Left cardiac atrium (tissue), 4 donors: ENCODE measurements at regions not wholly inside any gene's neighbourhood (a gene's known extent, or its start where the extent isn't known, plus 50 kb on each side); places are given as distances from the start of the nearest gene placed in this dataset.
"Not testable (repeated sequence)": the region's sequence is repeated elsewhere in the genome, so short reads cannot be mapped to it uniquely, and the experiment has no call there.

Source experiments
- ATAC-seq, 2 donors: fragments of 200-7000 bp; cut with Tn5 transposase; one replicate each; pipeline ENCODE4 v1.9.1; 2020; ENCODE audit warnings: mild to moderate bottlenecking in 2 of 2, moderate library complexity in 2 of 2
- DNase-seq: peaks from one replicate; pipeline ENCODE4 v3.0.0-alpha.2; 2020
- intact Hi-C, 2 donors: fragments of 100-400 bp; cut with DNase I; formaldehyde crosslinking; loops; one replicate each; pipeline versions ENCODE4 v1.14.1 to v1.15.1; 2022 to 2023
- donor health status: DM: no; HTN: yes; CAD: no.
- donor health status: DM: no; HTN: yes; CAD: no; lungs with severe emphysema.
- donor health status: DM: yes; HTN: yes; CAD: no.
- donor health status: Dilated cardiomyopathy.

DNA sequence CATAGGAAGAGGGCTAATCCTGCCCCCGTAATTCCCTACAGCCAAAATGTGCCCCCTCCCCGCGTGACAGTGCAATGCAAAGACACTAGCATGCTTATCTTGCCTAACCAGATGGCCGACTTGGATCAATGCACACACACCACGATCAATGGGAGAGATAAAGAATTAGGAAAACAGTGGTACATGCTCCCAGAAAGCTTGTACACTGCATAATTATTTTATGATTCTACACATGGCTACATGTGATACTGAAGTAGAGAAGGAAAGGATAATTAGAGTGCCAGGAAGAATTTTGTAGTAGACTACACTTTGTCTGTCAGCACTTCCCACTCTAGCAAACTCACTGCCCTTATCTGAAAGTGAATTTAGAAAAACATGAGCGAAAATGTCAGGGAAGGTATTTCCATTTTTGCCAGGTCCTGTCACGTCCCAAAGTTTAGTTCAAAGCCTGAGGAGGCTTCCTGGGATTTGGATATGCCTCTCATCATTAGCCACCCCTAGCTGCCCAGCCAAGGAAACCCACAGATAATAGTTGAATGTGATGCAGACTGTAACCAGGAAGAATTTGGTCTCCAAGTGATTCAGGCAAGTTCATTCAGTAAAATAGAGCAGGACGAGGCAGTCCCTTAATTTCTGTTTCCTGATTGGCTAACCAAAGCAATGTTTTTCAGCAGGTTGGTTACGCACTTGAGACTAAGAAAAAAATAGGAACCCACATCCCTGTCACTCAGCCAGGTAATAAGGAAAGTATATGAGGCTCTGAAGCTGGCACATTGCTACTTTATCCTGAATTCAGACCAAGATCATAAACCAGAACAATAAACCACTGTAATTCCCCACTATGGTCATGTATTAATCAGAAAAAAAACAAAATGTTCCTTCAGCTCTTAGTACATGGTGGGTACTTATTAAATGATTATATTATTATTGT, 199.6 kb upstream of the OTX2 start:
- ATAC-seq: no peak
- intact Hi-C loops: no loop called here
- DNase-seq: no peak

DNA sequence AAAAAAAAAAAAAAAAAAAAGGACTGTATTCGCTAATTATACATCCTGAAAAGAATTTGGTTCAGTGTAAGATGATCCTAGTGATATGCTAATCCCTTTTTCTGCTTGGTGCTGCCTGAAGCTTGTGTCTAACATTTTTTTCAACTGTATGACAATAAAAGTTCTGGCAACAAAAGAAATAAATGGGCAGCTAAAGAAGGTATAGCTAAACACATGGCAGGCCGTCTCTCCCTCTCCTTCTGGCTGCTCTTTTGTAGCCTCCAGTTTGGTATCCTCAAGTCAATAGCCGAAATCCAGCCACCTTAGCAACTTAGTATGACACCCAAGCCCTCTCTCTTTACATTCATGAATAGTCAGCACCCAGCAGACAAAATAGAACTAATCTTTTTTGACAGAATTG, 198.3 kb upstream of the OTX2 start:
- ATAC-seq: no peak
- no peak for DNase-seq
- intact Hi-C loops: no loop called here

DNA sequence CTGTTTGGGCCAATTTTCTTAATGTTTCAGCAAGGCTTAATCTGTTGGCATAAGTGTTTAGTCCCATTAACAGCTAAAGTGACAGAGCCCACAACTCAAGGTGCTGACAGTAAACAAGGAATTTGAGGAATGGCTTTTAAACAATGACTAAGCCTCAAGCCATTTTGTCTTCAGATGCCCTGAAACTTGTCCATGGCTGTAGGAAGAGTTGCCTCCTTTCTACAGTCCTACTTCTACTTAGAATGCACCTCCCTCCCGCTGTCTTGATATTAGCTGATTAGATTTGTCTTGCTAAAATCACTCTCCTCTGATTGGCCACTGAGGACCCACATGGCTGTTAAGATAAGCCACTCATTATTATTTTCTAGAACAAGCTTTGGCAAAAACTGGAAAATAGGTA, 188.4 kb upstream of the OTX2 start:
- intact Hi-C loops: no loop called here
- no peak for ATAC-seq
- no peak for DNase-seq

DNA sequence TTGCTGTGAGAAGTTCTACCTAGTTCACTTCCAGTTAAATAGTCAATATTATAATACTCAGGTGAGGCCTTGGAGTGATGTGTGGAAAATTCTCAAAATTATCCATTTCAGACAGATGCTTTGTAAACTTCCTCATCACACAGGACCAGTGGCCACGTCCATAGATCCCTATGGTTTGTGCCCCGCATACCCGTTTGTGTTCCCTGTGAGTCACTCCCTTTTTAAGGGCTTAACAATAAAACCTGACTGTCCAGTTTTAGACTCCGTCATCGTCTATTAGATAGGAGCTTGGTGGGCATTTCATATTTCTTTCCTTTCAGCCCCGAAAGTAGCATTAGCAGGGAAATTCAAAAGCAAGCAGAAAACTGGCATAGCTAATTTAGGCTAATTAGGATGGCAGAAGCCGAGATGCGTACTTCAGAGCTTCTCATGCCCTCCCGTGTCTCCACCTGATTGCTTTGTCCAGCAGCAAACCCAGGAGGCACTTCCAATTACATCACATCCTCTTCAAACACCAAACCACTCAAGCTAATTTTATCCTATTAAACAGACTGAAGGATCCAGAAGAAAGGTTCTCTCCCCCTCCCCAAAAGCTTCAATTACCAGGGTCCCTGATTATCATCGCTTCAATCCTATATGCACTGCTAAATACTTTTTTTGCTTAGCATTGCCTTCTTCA, 186.6 kb upstream of the OTX2 start:
- DNase-seq: no peak
- ATAC-seq: no peak
- intact Hi-C loops: no loop called here

DNA sequence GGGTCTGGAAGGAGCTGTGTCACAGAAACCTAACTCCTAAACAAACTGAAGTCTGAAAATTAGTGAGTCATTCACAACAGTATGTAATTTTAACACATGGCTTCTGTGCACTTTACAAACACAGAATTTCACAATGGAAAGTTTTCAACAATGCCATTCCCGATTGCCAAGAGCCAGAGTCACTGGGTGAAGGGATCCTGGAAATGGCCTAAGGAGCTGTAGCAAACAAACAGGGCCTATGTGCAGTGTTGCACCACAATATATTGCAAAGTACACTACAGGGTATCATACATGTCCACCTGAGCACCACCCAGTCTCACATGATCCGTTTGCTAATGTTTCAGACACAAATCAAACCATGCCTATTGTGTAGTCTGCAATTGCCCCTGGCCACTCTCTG, 184.7 kb upstream of the OTX2 start:
- ATAC-seq (no peak), DNase-seq (no peak)
- intact Hi-C loops: no loop called here

DNA sequence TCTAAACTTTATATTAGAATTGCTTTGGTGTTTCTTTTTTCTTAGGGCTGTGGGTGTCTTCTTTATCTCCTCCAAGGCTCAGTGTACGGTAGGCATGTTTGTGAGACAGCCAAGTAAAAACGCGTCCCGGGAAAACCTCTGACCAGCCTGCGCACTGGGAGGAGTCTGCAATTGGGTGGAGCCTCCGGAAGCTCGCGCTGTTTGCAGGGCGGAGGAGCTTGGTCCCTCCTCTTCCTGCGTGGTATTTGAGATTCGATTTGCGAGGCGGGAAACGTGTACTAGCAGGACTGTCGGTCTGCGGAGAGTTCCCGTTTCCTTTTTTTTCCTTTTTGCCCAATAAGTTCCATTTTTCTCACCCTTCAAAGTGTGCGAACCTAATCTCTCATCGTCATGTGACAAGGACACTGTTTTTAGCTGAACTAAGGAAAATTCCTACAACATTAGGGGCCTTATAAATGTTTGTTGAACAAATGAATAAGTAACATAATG, 182.1 kb upstream of the OTX2 start:
- DNase-seq (no peak), ATAC-seq (no peak)
- intact Hi-C loops: no loop called here

DNA sequence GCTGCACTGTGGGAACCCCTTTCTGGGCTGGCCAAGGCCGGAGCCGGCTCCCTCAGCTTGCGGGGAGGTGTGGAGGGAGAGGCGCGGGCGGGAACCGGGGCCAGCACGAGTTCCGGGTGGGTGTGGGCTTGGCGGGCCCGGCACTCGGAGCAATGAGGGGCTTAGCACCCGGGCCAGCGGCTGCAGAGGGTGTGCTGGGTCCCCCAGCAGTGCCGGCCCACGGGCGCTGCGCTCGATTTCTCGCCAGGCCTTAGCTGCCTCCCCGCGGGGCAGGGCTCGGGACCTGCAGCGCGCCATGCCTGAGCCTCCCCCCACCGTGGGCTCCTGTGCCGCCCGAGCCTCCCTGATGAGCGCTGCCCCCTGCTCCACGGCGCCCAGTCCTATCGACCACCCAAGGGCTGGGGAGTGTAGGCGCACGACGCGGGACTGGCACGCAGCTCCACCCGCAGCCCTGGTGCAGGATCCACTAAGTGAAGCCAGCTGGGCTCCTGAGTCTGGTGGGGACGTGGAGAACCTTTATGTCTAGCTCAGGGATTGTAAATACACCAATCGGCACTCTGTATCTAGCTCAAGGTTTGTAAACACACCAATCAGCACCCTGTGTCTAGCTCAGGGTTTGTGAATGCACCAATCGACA, 180.8 kb upstream of the OTX2 start:
- DNase-seq, intact Hi-C loops, ATAC-seq: not testable (repeated sequence)

DNA sequence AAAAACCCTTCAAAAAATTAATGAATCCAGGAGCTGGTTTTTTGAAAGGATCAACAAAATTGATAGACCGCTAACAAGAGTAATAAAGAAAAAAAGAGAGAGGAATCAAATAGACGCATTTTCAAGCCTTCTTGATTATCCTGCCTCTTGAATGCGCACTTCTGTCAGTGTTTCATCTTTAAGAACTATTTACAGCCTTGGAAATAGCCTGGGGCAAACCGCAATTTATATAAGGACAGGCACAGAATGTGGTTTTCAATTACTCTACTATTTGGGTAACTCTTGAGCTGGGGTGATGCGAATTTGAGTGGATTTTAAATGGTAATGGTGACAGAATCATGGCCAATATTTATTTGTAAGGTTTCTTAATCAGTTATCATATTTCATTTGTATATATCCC, 179.1 kb upstream of the OTX2 start:
- DNase-seq (no peak), ATAC-seq (no peak)
- intact Hi-C loops: no loop called here

DNA sequence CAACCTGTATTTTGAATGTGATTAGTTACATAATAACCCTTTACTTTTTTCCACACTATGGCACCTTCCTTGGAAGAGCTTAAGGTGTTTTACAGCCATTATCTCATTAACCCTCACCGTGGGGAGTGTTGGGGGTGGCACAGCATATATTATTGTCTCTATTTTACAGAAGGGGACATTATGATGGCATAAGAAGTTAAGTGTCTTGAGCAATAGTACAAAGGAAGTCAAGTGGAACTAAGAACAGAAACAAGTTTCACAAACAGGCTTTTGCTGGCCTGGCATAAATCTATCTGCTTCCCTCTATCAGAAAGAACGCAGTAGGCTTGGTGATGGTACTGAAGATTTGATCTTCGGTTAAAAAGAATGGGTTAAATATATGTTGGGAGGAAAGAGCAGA, 169.7 kb upstream of the OTX2 start:
- intact Hi-C loops: no loop called here
- no peak for ATAC-seq
- no peak for DNase-seq

DNA sequence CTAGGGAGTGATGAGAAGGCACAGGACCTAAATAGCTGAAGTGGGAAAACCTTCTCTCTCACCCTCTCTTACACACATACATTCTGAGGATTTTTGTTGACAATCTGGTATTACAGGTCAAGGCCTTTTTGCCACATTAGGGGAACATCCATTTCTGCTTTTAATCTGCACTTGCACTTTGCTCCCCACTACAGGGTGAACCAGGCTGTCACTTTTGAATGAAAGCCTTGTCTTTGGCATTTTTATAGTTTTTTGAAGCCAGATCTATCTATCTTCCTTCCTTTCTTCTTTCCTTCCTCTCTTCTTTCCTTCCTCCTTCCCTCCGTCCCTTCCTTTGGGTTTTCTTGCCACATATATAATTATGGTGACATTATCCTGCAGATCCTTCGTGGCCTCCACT, 165.9 kb upstream of the OTX2 start:
- intact Hi-C loops: no loop called here
- ATAC-seq (no peak), DNase-seq (no peak)

DNA sequence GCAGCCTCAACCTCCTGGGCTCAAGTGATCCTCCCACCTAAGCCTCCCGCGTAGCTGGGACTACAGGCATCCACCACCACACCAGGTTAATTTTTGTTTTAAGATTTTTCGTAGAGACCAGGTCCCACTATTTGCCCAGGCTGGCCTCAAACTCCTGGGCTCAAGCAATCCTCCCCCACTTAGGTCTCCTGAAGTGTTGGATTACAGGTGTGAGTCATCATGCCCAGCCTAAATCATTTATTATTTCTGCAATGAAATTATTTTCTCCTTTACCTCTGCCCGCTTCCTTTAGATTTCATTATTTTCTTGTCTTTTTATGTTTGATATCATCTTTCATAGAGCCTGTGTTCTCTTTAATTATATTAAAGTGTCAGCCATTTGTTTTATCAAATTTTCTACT, 165.2 kb upstream of the OTX2 start:
- DNase-seq (no peak), ATAC-seq (no peak)
- intact Hi-C loops: no loop called here

DNA sequence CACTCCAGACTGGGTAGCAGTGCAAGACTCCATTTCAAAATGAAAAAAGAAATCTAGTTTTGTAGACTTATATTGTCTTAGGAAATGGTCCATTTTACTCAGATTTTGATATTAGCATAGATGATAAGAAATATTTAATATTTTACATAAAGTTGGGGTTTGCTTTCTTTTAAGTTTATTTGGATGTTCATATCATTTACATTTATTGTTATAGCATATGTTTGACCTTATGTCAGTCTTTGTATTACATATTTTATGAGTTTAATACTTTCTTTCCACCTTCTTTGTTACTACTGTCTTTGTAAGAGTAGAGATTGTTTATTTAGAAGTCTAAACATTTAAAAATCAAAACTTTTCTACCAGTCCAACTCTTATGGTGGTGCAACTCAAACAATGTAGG, 162.7 kb upstream of the OTX2 start:
- intact Hi-C loops: no loop called here
- ATAC-seq (no peak), DNase-seq (no peak)

DNA sequence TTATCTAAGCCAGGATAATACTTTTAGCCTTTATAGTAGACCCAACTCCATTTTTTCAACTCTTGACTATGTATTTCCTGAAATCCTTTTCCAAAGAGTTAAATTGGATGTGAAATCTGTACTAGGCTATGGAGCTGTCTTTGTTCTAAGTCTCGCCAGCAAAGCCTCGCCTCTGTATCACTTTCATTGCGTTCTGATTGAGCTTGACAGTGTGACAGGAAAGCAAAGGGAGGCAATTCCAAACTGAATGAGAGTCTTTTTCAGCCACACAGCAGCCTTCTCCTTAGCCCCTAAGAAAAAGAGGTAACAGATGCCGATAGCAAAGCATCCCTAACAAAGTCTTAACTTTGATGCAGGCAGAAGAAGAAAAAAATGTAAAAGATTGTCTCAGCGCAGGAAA, 154.6 kb upstream of the OTX2 start:
- no peak for ATAC-seq
- DNase-seq: no peak
- intact Hi-C loops: no loop called here

DNA sequence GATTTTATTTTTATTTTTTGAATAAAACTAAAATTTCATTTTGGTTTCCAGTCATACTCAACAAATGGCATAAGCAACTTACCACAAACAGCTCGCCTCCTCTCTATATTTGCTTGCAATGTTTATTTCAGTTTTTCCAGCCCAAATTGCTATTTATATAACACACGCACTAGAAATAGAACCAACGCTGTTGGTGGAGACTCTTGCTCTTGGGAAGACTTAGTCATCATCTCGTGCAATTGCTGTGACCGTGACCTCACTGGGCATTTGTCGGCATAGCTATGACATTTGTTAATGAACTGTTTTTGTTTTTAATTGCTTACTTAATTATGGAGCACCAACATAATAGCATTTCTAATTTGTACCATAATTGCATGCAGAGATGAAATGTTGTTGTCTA, 153.1 kb upstream of the OTX2 start:
- intact Hi-C loops: no loop called here
- ATAC-seq (no peak), DNase-seq (no peak)

DNA sequence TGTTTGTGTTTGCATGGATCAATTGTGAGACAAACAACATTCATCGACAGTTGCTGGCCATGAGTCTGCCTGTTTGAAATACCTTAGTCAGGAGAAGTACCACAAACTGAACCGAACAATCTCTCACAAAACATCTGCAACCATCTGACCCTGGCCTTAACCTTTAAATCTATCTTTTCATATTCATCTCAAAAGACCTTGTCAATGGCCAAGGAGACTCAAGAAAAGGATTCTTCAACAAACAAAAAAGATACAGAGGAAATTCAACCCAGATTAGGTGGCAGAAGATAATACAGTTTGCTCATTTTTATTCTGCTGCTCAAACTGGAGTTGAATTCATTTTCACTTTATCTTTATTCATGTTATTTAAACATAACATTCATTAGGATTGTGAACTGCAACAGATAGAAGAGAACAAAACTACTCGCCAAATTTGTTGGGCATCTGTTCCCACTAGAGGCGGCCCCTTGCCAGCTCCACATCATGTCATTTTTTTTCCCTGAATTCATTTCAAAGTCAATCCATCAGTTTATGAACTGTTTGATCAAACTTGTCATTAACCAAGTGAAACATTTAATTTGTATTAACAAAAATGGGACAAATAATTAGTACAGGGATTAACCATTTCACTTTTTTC, 152.3 kb upstream of the OTX2 start:
- DNase-seq (no peak), ATAC-seq (no peak)
- intact Hi-C loops: no loop called here

DNA sequence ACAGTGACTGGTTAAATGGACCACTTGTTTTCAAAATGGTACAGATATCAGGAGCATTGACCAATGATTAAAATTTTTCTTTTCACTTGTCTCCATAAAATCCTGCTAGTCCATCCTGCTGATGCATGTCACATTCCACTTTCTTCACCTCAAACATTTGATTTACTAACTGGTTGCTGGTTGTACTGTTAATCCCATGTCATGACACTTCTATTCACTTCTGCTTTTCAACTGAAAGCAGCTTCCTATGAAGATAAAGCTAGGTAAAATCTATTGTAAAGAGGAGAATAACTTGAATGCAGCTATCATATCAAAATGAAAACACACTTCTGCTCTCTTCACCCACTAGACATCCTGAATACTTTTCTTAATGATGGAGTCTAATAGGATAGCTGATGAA, 149.6 kb upstream of the OTX2 start:
- ATAC-seq (no peak), DNase-seq (no peak)
- intact Hi-C loops: no loop called here

DNA sequence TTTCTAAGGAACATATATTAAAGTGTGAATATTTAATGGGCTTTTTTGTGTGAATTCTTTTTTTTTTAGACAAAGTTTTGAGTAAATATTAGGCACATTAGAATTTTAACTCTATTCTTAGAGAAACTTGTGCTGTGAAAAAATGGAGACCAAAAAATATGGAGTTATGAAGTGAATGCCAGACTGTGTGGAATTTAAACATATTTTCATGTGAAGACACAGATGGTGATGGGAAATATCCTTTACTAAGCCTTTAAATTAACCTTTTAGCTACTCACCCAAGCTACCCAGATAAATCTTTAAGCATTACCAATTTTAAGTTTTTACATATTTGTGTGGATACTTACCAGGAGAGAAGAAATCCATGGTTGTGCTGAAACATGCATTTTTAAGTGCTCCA, 148.8 kb upstream of the OTX2 start:
- ATAC-seq (no peak), DNase-seq (no peak)
- intact Hi-C loops: no loop called here

DNA sequence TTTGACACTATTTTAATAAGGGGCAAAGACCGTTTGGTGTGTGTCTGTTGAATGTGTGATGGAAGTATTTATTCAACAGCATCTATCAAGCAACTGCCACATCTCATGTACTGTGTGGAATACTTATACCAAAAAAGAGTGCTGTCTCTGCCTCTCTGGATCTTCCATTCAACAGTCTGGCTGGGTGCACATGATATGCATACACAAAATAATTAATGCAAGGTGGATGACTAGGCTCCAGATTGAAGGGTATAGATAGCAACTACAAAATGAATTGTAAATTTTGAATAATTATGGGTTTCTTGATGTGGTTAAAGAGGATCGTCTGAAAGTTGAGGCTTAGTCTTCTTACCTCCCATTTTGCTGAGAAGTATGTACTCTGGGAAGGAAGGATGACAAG, 145.9 kb upstream of the OTX2 start:
- DNase-seq (no peak), ATAC-seq (no peak)
- intact Hi-C loops: no loop called here

DNA sequence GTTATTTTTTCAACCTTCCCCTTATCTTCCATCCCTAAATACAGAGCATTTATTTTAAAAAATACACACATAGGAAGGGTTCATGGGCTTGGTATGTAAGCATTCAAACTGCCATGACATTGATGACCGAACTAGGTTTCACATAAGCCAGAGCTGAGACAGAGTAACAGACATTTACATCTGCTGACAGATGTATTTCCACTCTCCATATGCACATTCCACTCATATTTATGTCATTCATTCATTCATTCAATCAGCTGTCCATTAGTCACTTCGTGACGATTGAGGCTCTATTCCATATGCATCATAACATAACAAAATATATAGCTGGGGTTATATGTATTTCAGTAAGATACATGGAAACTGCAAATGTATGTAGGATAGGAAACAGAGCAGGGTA, 145.5 kb upstream of the OTX2 start:
- ATAC-seq (no peak), DNase-seq (no peak)
- intact Hi-C loops: no loop called here

DNA sequence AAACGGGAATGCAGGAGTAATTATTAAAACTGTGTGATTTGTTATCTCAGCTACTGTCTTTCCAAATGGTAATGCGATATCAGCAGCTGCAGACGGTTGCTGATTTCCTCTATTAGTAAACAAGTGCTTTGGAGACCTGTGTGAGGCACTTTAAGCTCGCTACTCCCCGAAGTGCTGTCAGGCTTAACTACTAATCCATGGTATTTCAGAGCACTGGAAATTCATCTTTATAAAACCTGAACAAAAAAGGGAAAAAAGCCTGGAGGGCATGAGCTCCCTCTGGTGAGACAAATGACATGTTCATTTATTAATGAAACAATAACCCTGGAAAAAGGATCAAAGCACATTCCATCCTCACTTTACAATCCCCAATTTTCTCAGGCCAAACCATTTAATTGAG, 143.6 kb upstream of the OTX2 start:
- ATAC-seq (no peak), DNase-seq (no peak)
- intact Hi-C loops: no loop called here
